Neural cell (in vitro differentiated cells): ENCODE measurements at regions not wholly inside any gene's neighbourhood (a gene's known extent, or its start where the extent isn't known, plus 50 kb on each side); places are given as distances from the start of the nearest gene placed in this dataset.

Experiments
- CTCF ChIP-seq: fragments of 450-650 bp; IDR thresholded peaks from 2 replicates; pipeline ENCODE4 v1.5.1; 2014; ENCODE audit warnings: antibody characterized with exemption, mild to moderate bottlenecking, moderate library complexity; ENCODE audit not compliant: poor library complexity, severe bottlenecking
- EP300 ChIP-seq: fragments of 450-650 bp; conservative IDR thresholded peaks from 2 replicates; pipeline ENCODE4 v1.6.1; 2014; ENCODE audit warnings: antibody characterized with exemption, mild to moderate bottlenecking, moderate library complexity; ENCODE audit not compliant: poor library complexity, severe bottlenecking
- EZH2 ChIP-seq: fragments of 200-600, 300-800 bp; shearing (Covaris generic), sonication (generic); IDR thresholded peaks from 2 replicates; pipeline ENCODE4 v1.6.1; 2014; ENCODE audit warnings: antibody characterized with exemption, low read length, borderline replicate concordance, mild to moderate bottlenecking; ENCODE audit not compliant: insufficient read depth, poor library complexity, severe bottlenecking
- MXI1 ChIP-seq: fragments of 450-650 bp; conservative IDR thresholded peaks from 2 replicates; pipeline ENCODE4 v1.6.1; 2014; ENCODE audit warnings: antibody characterized with exemption, mild to moderate bottlenecking; ENCODE audit not compliant: poor library complexity, severe bottlenecking
- POLR2AphosphoS5 ChIP-seq: IDR thresholded peaks from 2 replicates; pipeline ENCODE4 v1.6.1; 2012
- RAD21 ChIP-seq: fragments of 450-650 bp; conservative IDR thresholded peaks from 2 replicates; pipeline ENCODE4 v1.6.1; 2014; ENCODE audit warnings: antibody characterized with exemption, mild to moderate bottlenecking, moderate library complexity
- REST ChIP-seq: IDR thresholded peaks from 2 replicates; pipeline ENCODE4 v1.6.1; 2012; ENCODE audit warnings: borderline replicate concordance
- SMC3 ChIP-seq: fragments of 450-650 bp; conservative IDR thresholded peaks from 2 replicates; pipeline ENCODE4 v1.6.1; 2014; ENCODE audit warnings: antibody characterized with exemption, mild to moderate bottlenecking, moderate library complexity; ENCODE audit not compliant: poor library complexity
- TAF1 ChIP-seq: IDR thresholded peaks from 2 replicates; pipeline ENCODE4 v1.6.1; 2012; ENCODE audit warnings: low read depth

DNA sequence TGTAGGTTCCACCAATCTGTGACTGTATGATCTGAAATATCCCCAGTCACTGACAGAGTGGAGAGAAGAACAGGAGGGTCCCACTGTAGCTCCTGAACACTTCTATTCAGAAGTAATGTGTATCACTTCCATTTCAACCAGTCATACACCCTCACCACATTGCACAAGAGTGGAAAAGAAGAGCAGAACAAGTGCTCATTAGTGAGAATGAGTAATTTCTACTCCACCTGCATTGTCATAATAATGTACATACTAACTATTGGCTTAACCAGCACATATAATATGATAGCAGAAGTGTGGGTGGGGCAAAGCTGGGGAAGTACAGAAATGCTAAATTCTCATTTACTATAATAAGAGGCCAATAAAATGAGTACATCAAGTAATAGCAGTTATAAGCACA lies 342.7 kb downstream of the LMO7 start:
- no peak for TF ChIP-seq EP300
- TF ChIP-seq CTCF = no peak
- no peak for TF ChIP-seq POLR2AphosphoS5
- TF ChIP-seq RAD21 = no peak
- no peak for TF ChIP-seq EZH2
- no peak for TF ChIP-seq SMC3
- TF ChIP-seq TAF1 = no peak
- no peak for TF ChIP-seq REST
- TF ChIP-seq MXI1 = no peak
